ENCODE measurements at regions not wholly inside any gene's neighbourhood (a gene's known extent, or its start where the extent isn't known, plus 50 kb on each side); places are given as distances from the start of the nearest gene placed in this dataset.

DNA sequence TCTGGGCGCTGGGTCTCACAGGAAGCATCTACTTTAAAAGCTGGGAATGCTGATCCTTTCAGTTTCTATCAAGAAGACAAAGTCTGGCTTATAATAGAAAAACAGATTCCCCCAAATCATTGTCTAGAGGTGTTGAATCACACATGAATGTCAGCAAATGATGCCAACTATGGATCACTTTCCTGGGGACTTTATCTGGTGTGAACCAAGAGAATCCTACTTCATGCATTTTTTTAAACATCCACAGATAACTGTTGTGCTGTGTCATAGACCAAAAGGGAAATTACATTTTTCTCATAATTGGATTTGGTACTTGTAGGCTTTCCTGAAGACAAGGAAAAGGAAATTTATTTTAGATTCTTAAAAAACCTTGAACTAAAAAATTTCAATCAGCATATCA, 132.7 kb downstream of the CD47 start:
- no peak overlapping the region for H3K4me3 ChIP-seq (ENCODE audit: control insufficient read depth in 2 of 3, extremely low read depth in 1 of 3, insufficient read depth in 2 of 3, low read depth in 1 of 3, low read length in 3 of 3)
- dilution Hi-C loops (cut with MboI; ENCODE audit: extremely low pct_ligation_motif_present, low sequenced_read_pairs): no loop called here
- H3K4me2 ChIP-seq (ENCODE audit: control insufficient read depth, extremely low read depth, insufficient read depth, low read depth, low read length): no peak overlapping the region

GRCh38 chr3:107956991-107957900, 133.6 kb downstream of the CD47 start:
- Histone ChIP-seq H3K9ac (ENCODE audit: control insufficient read depth, extremely low read depth, insufficient read depth, low read length) (no peak overlapping the region), H3K4me1 (ENCODE audit: control insufficient read depth, extremely low read depth, insufficient read depth, low read length) (no peaks in the 10 kb centered on the region), H3K27ac (ENCODE audit: control insufficient read depth, insufficient read depth, low read length) (no peak overlapping the region), H2AFZ (ENCODE audit: control insufficient read depth, low read length) (no peak overlapping the region), H3K79me2 (ENCODE audit: control insufficient read depth, insufficient read depth, low read length) (no peaks in the 10 kb centered on the region), H3K4me2 (ENCODE audit: control insufficient read depth, extremely low read depth, insufficient read depth, low read depth, low read length) (no peak overlapping the region), H3K9me3 (ENCODE audit: control insufficient read depth, low read depth, low read length) (no peaks in the 10 kb centered on the region), H3K36me3 (ENCODE audit: control insufficient read depth in 2 of 2, extremely low read depth in 1 of 2, insufficient read depth in 2 of 2, low read length in 2 of 2) (no peaks in the 10 kb centered on the region), H3K4me3 (ENCODE audit: control insufficient read depth in 2 of 3, extremely low read depth in 1 of 3, insufficient read depth in 2 of 3, low read depth in 1 of 3, low read length in 3 of 3) (no peak overlapping the region), H3K9me1 (ENCODE audit: control insufficient read depth, extremely low read depth, insufficient read depth, low read length) (no peaks in the 10 kb centered on the region), H4K20me1 (ENCODE audit: control insufficient read depth, extremely low read depth, insufficient read depth, low read length) (no peaks in the 10 kb centered on the region), H3K27me3 (ENCODE audit: control insufficient read depth, extremely low read depth, insufficient read depth, low read length) (peaks cover 9% of the 10 kb centered on the region)
- TF ChIP-seq, protein P1, sequence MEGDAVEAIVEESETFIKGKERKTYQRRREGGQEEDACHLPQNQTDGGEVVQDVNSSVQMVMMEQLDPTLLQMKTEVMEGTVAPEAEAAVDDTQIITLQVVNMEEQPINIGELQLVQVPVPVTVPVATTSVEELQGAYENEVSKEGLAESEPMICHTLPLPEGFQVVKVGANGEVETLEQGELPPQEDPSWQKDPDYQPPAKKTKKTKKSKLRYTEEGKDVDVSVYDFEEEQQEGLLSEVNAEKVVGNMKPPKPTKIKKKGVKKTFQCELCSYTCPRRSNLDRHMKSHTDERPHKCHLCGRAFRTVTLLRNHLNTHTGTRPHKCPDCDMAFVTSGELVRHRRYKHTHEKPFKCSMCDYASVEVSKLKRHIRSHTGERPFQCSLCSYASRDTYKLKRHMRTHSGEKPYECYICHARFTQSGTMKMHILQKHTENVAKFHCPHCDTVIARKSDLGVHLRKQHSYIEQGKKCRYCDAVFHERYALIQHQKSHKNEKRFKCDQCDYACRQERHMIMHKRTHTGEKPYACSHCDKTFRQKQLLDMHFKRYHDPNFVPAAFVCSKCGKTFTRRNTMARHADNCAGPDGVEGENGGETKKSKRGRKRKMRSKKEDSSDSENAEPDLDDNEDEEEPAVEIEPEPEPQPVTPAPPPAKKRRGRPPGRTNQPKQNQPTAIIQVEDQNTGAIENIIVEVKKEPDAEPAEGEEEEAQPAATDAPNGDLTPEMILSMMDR (optimal IDR thresholded peaks at IDR 0.05 in 1 of 3, IDR thresholded peaks at IDR 0.05 in 1 of 3, conservative IDR thresholded peaks at IDR 0.05 in 1 of 3; ENCODE audit: extremely low read depth in 1 of 3, insufficient read depth in 2 of 3, low read length in 3 of 3): no peak
- no peak for TF ChIP-seq EZH2 (IDR thresholded peaks at IDR 0.05; ENCODE audit: low read length)
- dilution Hi-C loops (cut with MboI; ENCODE audit: extremely low pct_ligation_motif_present, low sequenced_read_pairs): no loop called here
- FAIRE-seq: no peak
- DNase-seq (ENCODE audit: low read depth, low spot score): no peak

More for the DNA sequence above, 132.7 kb downstream of the CD47 start:
- Histone ChIP-seq H3K9ac (ENCODE audit: control insufficient read depth, extremely low read depth, insufficient read depth, low read length) (no peak overlapping the region), H3K79me2 (ENCODE audit: control insufficient read depth, insufficient read depth, low read length) (no peaks in the 10 kb centered on the region), H2AFZ (ENCODE audit: control insufficient read depth, low read length) (no peak overlapping the region), H3K27me3 (ENCODE audit: control insufficient read depth, extremely low read depth, insufficient read depth, low read length) (peaks cover 9% of the 10 kb centered on the region), H3K9me1 (ENCODE audit: control insufficient read depth, extremely low read depth, insufficient read depth, low read length) (no peaks in the 10 kb centered on the region), H3K9me3 (ENCODE audit: control insufficient read depth, low read depth, low read length) (no peaks in the 10 kb centered on the region), H4K20me1 (ENCODE audit: control insufficient read depth, extremely low read depth, insufficient read depth, low read length) (no peaks in the 10 kb centered on the region), H3K36me3 (ENCODE audit: control insufficient read depth in 2 of 2, extremely low read depth in 1 of 2, insufficient read depth in 2 of 2, low read length in 2 of 2) (no peaks in the 10 kb centered on the region), H3K27ac (ENCODE audit: control insufficient read depth, insufficient read depth, low read length) (no peak overlapping the region), H3K4me1 (ENCODE audit: control insufficient read depth, extremely low read depth, insufficient read depth, low read length) (no peaks in the 10 kb centered on the region)
- DNase-seq (ENCODE audit: low read depth, low spot score) (no peak), FAIRE-seq (no peak)
- TF ChIP-seq, protein P1 (optimal IDR thresholded peaks at IDR 0.05 in 1 of 3, IDR thresholded peaks at IDR 0.05 in 1 of 3, conservative IDR thresholded peaks at IDR 0.05 in 1 of 3; ENCODE audit: extremely low read depth in 1 of 3, insufficient read depth in 2 of 3, low read length in 3 of 3): no peak
- TF ChIP-seq EZH2 (IDR thresholded peaks at IDR 0.05; ENCODE audit: low read length): no peak

Data from keratinocyte (primary cell).